Endothelial cell of umbilical vein (primary cell): ENCODE measurements at regions not wholly inside any gene's neighbourhood (a gene's known extent, or its start where the extent isn't known, plus 50 kb on each side); places are given as distances from the start of the nearest gene placed in this dataset.

Source experiments
- BruUV-seq: library from RNA; stranded (reverse); fragments of 400-500 nt; replicated peaks from 2 replicates; lab custom pipeline; 2021; lab: Mats Ljungman, UMichigan
- CTCF ChIA-PET: fragments of 300-600, 350-600 bp; sonication (Branson Sonifier 250); formaldehyde crosslinking; loops from one replicate; lab custom pipeline; 2021; ENCODE audit warnings: antibody characterized with exemption, inconsistent platforms; lab: Charles Lee
- POLR2A ChIA-PET: fragments of 300-600, 350-600 bp; sonication (Branson Sonifier 250); formaldehyde crosslinking; loops from one replicate; lab custom pipeline; 2021; ENCODE audit warnings: antibody characterized with exemption, inconsistent platforms; lab: Charles Lee
- DNase-seq: peaks from one replicate; pipeline ENCODE4 v3.0.0-alpha.2; 2011; ENCODE audit warnings: low read depth, low spot score
- FAIRE-seq: peaks from 2 replicates; lab custom pipeline; 2011; peaks lifted over from hg19 to GRCh38; lab: Jason Lieb, UNC
- H2AFZ ChIP-seq: 2 replicates; pipeline ENCODE4 v1.6.0; 2012; ENCODE audit warnings: low read depth, low read length, control low read depth, inconsistent platforms
- H3K27ac ChIP-seq: 2 replicates; pipeline ENCODE4 v1.5.1; 2011; ENCODE audit warnings: low read depth, mild to moderate bottlenecking, control low read depth, low read length, moderate library complexity; ENCODE audit not compliant: insufficient read depth
- H3K27me3 ChIP-seq, 2 experiments: 2 replicates each; pipeline versions ENCODE4 v1.6.0 to v1.6.1; 2011; ENCODE audit warnings: low read length in 2 of 2, mixed read lengths in 1 of 2; ENCODE audit not compliant: control insufficient read depth in 2 of 2, insufficient read depth in 2 of 2
- H3K36me3 ChIP-seq, 2 experiments: 2 replicates in 1 of 2; 3 replicates in 1 of 2; pipeline ENCODE4 v1.5.1; 2011; ENCODE audit warnings: low read length in 2 of 2, mild to moderate bottlenecking in 1 of 2, moderate library complexity in 1 of 2; ENCODE audit not compliant: control insufficient read depth in 2 of 2, insufficient read depth in 2 of 2; ENCODE audit errors: extremely low read depth in 1 of 2
- H3K4me1 ChIP-seq: 3 replicates; pipeline ENCODE4 v1.5.1; 2011; ENCODE audit warnings: mild to moderate bottlenecking, low read length; ENCODE audit not compliant: control insufficient read depth, insufficient read depth; ENCODE audit errors: extremely low read depth
- H3K4me2 ChIP-seq: 2 replicates; pipeline ENCODE4 v1.6.1; 2011; ENCODE audit warnings: low read length, control low read depth, mixed read lengths; ENCODE audit not compliant: insufficient read depth
- H3K4me3 ChIP-seq, 3 experiments: fragments of 200-600 bp in 1 of 3; sonication (generic), shearing (Covaris generic) in 1 of 3; replicated peaks in 1 of 3; 2 replicates each; pipeline ENCODE4 v1.5.1; 2011 to 2016; ENCODE audit warnings: control low read depth in 3 of 3, low read length in 3 of 3, mild to moderate bottlenecking in 2 of 3, inconsistent platforms in 1 of 3, low read depth in 1 of 3, moderate library complexity in 1 of 3; ENCODE audit not compliant: insufficient read depth in 1 of 3
- H3K79me2 ChIP-seq: 2 replicates; pipeline ENCODE4 v1.6.0; 2012; ENCODE audit warnings: low read length, inconsistent platforms; ENCODE audit not compliant: control insufficient read depth, insufficient read depth
- H3K9ac ChIP-seq: replicated peaks from 2 replicates; pipeline ENCODE3; 2011; ENCODE audit warnings: low read length, control low read depth; ENCODE audit not compliant: insufficient read depth; ENCODE audit errors: extremely low read depth
- H3K9me1 ChIP-seq: replicated peaks from 3 replicates; pipeline ENCODE4 v1.6.0; 2011; ENCODE audit warnings: mild to moderate bottlenecking, low read length; ENCODE audit not compliant: control insufficient read depth, insufficient read depth; ENCODE audit errors: extremely low read depth
- H3K9me3 ChIP-seq: replicated peaks from 2 replicates; pipeline ENCODE4 v1.5.1; 2012; ENCODE audit warnings: low read length, inconsistent platforms; ENCODE audit not compliant: control insufficient read depth, insufficient read depth
- H4K20me1 ChIP-seq: replicated peaks from 2 replicates; pipeline ENCODE3; 2011; ENCODE audit warnings: mild to moderate bottlenecking, low read length; ENCODE audit not compliant: control insufficient read depth, insufficient read depth; ENCODE audit errors: extremely low read depth
- CTCF ChIP-seq, 2 donors: IDR thresholded peaks; 1 replicate in 1 of 2; 2 replicates in 1 of 2; pipeline ENCODE4 v1.5.1; 2011; ENCODE audit warnings: low read length in 2 of 2, mild to moderate bottlenecking in 2 of 2, moderate library complexity in 2 of 2, control low read depth in 1 of 2, inconsistent platforms in 1 of 2, low read depth in 1 of 2; ENCODE audit not compliant: insufficient read depth in 1 of 2; ENCODE audit errors: extremely low read depth in 1 of 2
- EZH2 ChIP-seq: IDR thresholded peaks from 2 replicates; pipeline ENCODE4 v1.6.1; 2012; ENCODE audit warnings: borderline replicate concordance, low read depth, mild to moderate bottlenecking, moderate library complexity, low read length, inconsistent platforms; ENCODE audit not compliant: severe bottlenecking
- GATA2 ChIP-seq: IDR thresholded peaks from 2 replicates; pipeline ENCODE4 v1.7.0; 2011; ENCODE audit warnings: low read depth, mild to moderate bottlenecking, moderate library complexity, mixed read lengths, low read length; ENCODE audit not compliant: insufficient read length, insufficient read depth
- JUN ChIP-seq: IDR thresholded peaks from 2 replicates; pipeline ENCODE4 v1.6.1; 2011; ENCODE audit warnings: borderline replicate concordance, low read depth; ENCODE audit not compliant: insufficient read length, insufficient read depth
- MAX ChIP-seq: IDR thresholded peaks from 2 replicates; pipeline ENCODE4 v1.6.1; 2011; ENCODE audit not compliant: insufficient read depth, insufficient read length
- MYC ChIP-seq: IDR thresholded peaks from one replicate; pipeline ENCODE4 v1.6.1; 2011; ENCODE audit warnings: mild to moderate bottlenecking, low read depth, low read length
- POLR2A ChIP-seq: IDR thresholded peaks from 2 replicates; pipeline ENCODE4 v1.6.1; 2012; ENCODE audit warnings: low read depth, mild to moderate bottlenecking, control low read depth, low read length
- dilution Hi-C: fragments of 300-500 bp; cut with MboI; formaldehyde crosslinking; loops from one replicate; pipeline ENCODE4 v1.15.0; 2019; ENCODE audit warnings: low sequenced_read_pairs; ENCODE audit not compliant: extremely low pct_ligation_motif_present
- intact Hi-C: fragments of 100-400 bp; cut with micrococcal nuclease; formaldehyde crosslinking; loops from one replicate; pipeline ENCODE4 v1.10.0; 2022

- no peaks in the 10 kb centered on the region for H3K9me3 ChIP-seq
- ChIA-PET POLR2A (no interaction called here), CTCF (interaction anchor here (1.3 kb wide), 1 partner anchor 10 kb away, joined by 4 read pairs; no protein-coding TSS in a partner anchor)
- H3K4me1 ChIP-seq: peaks cover 3% of the 10 kb centered on the region
- DNase-seq (no peak), FAIRE-seq (no peak)
- H2AFZ ChIP-seq: no peak overlapping the region
- H3K9ac ChIP-seq: no peak overlapping the region
- H3K79me2 ChIP-seq: no peaks in the 10 kb centered on the region
- TF ChIP-seq JUN (no peak), MYC (no peak), POLR2A (no peak), GATA2 (no peak)
- no peak overlapping the region for H3K4me3 ChIP-seq
- H3K27ac ChIP-seq: no peak overlapping the region
- H3K36me3 ChIP-seq: no peaks in the 10 kb centered on the region
- H3K4me2 ChIP-seq: no peak overlapping the region
- intact Hi-C loops: no loop called here
- H3K27me3 ChIP-seq: no peaks in the 10 kb centered on the region
- H4K20me1 ChIP-seq: no peaks in the 10 kb centered on the region
- no TSS peak for BruUV-seq
- H3K9me1 ChIP-seq: no peaks in the 10 kb centered on the region
- dilution Hi-C loops: no loop called here
Measured at GRCh38 chr3:194013928-194014327, 122.0 kb upstream of the HES1 start.

- Histone ChIP-seq H3K4me2 (no peak overlapping the region), H4K20me1 (no peaks in the 10 kb centered on the region), H3K4me3 (no peak overlapping the region), H3K4me1 (peaks cover 3% of the 10 kb centered on the region), H3K9ac (no peak overlapping the region), H3K9me3 (no peaks in the 10 kb centered on the region), H3K9me1 (no peaks in the 10 kb centered on the region), H3K27me3 (no peaks in the 10 kb centered on the region), H3K36me3 (no peaks in the 10 kb centered on the region), H3K79me2 (no peaks in the 10 kb centered on the region), H3K27ac (no peak overlapping the region), H2AFZ (no peak overlapping the region)
- BruUV-seq: no TSS peak
- ChIA-PET POLR2A (no interaction called here), CTCF (interaction anchor here (1.3 kb wide), 1 partner anchor 11 kb away, joined by 4 read pairs; no protein-coding TSS in a partner anchor)
- no peak for FAIRE-seq
- intact Hi-C loops (no loop called here), dilution Hi-C loops (no loop called here)
- TF ChIP-seq EZH2: no peak
- no peak for TF ChIP-seq POLR2A
- TF ChIP-seq CTCF (IDR thresholded peaks at IDR 0.05; ENCODE audit: extremely low read depth in 1 of 2, insufficient read depth in 1 of 2, low read depth in 1 of 2, low read length in 2 of 2): no peak
- TF ChIP-seq JUN: no peak
- TF ChIP-seq MAX: no peak
- no peak for DNase-seq
Measured at GRCh38 chr3:194014756-194015155, 121.2 kb upstream of the HES1 start.
